ENCODE measurements at regions not wholly inside any gene's neighbourhood (a gene's known extent, or its start where the extent isn't known, plus 50 kb on each side); places are given as distances from the start of the nearest gene placed in this dataset.
"Not testable (repeated sequence)": the region's sequence is repeated elsewhere in the genome, so short reads cannot be mapped to it uniquely, and the experiment has no call there.

GRCh38 chr6:164749221-164750064 lies 560.0 kb downstream of the C6orf118 start:
- Mint-ChIP-seq H3K36me3 (ENCODE audit: insufficient read depth, unreplicated experiment) (no peaks in the 10 kb centered on the region), H3K9me3 (ENCODE audit: low read depth, unreplicated experiment) (peaks cover 5% of the 10 kb centered on the region), H3K4me1 (ENCODE audit: low read depth, unreplicated experiment) (no peaks in the 10 kb centered on the region), H3K27me3 (ENCODE audit: unreplicated experiment) (no peaks in the 10 kb centered on the region), H3K27ac (ENCODE audit: unreplicated experiment) (no peak overlapping the region), H3K4me3 (ENCODE audit: low read depth, unreplicated experiment) (no peak overlapping the region)
- no peak for DNase-seq
- intact Hi-C loops (cut with micrococcal nuclease; ENCODE audit: unreplicated experiment) = no loop called here
- BruUV-seq (replicated peaks) = no TSS peak
- CTCF ChIA-PET = no interaction called here
- TF ChIP-seq CTCF (IDR thresholded peaks at IDR 0.05; ENCODE audit: unreplicated experiment) = no peak

- no peak overlapping the region for H3K4me3 Mint-ChIP-seq (ENCODE audit: low read depth, unreplicated experiment)
- H3K9me3 Mint-ChIP-seq (ENCODE audit: low read depth, unreplicated experiment) = peaks cover 11% of the 10 kb centered on the region
- CTCF ChIA-PET = no interaction called here
- TF ChIP-seq CTCF (IDR thresholded peaks at IDR 0.05; ENCODE audit: unreplicated experiment) = no peak
- no peak for DNase-seq
- H3K27ac Mint-ChIP-seq (ENCODE audit: unreplicated experiment) = no peak overlapping the region
- H3K27me3 Mint-ChIP-seq (ENCODE audit: unreplicated experiment) = no peaks in the 10 kb centered on the region
- intact Hi-C loops (cut with micrococcal nuclease; ENCODE audit: unreplicated experiment) = no loop called here
- no peaks in the 10 kb centered on the region for H3K36me3 Mint-ChIP-seq (ENCODE audit: insufficient read depth, unreplicated experiment)
- no peaks in the 10 kb centered on the region for H3K4me1 Mint-ChIP-seq (ENCODE audit: low read depth, unreplicated experiment)
- no TSS peak for BruUV-seq (replicated peaks)
Measured at GRCh38 chr6:164744301-164744700, 565.1 kb downstream of the C6orf118 start.

- TF ChIP-seq CTCF (IDR thresholded peaks at IDR 0.05; ENCODE audit: unreplicated experiment) = no peak
- intact Hi-C loops (cut with micrococcal nuclease; ENCODE audit: unreplicated experiment) = no loop called here
- peaks cover 7% of the 10 kb centered on the region for H3K9me3 Mint-ChIP-seq (ENCODE audit: low read depth, unreplicated experiment)
- no peak overlapping the region for H3K27ac Mint-ChIP-seq (ENCODE audit: unreplicated experiment)
- H3K4me1 Mint-ChIP-seq (ENCODE audit: low read depth, unreplicated experiment) = no peaks in the 10 kb centered on the region
- H3K4me3 Mint-ChIP-seq (ENCODE audit: low read depth, unreplicated experiment) = no peak overlapping the region
- no TSS peak for BruUV-seq (replicated peaks)
- no peaks in the 10 kb centered on the region for H3K27me3 Mint-ChIP-seq (ENCODE audit: unreplicated experiment)
- CTCF ChIA-PET = no interaction called here
- H3K36me3 Mint-ChIP-seq (ENCODE audit: insufficient read depth, unreplicated experiment) = no peaks in the 10 kb centered on the region
- DNase-seq = no peak
Measured at GRCh38 chr6:164741938-164742451, 567.4 kb downstream of the C6orf118 start.

GRCh38 chr6:164736090-164736489 lies 573.3 kb downstream of the C6orf118 start:
- DNase-seq; H3K36me3 Mint-ChIP-seq (ENCODE audit: insufficient read depth, unreplicated experiment); CTCF ChIA-PET; H3K27me3 Mint-ChIP-seq (ENCODE audit: unreplicated experiment); intact Hi-C loops (cut with micrococcal nuclease; ENCODE audit: unreplicated experiment); H3K9me3 Mint-ChIP-seq (ENCODE audit: low read depth, unreplicated experiment); H3K4me1 Mint-ChIP-seq (ENCODE audit: low read depth, unreplicated experiment); H3K4me3 Mint-ChIP-seq (ENCODE audit: low read depth, unreplicated experiment); BruUV-seq (replicated peaks); H3K27ac Mint-ChIP-seq (ENCODE audit: unreplicated experiment): not testable (repeated sequence)

GRCh38 chr6:164731539-164731938 lies 577.9 kb downstream of the C6orf118 start:
- Mint-ChIP-seq H3K36me3 (ENCODE audit: insufficient read depth, unreplicated experiment) (no peaks in the 10 kb centered on the region), H3K4me3 (ENCODE audit: low read depth, unreplicated experiment) (no peak overlapping the region), H3K4me1 (ENCODE audit: low read depth, unreplicated experiment) (no peaks in the 10 kb centered on the region), H3K27me3 (ENCODE audit: unreplicated experiment) (no peaks in the 10 kb centered on the region), H3K9me3 (ENCODE audit: low read depth, unreplicated experiment) (peaks cover 7% of the 10 kb centered on the region), H3K27ac (ENCODE audit: unreplicated experiment) (no peak overlapping the region)
- no TSS peak for BruUV-seq (replicated peaks)
- CTCF ChIA-PET = no interaction called here
- intact Hi-C loops (cut with micrococcal nuclease; ENCODE audit: unreplicated experiment) = no loop called here
- no peak for DNase-seq
- TF ChIP-seq CTCF (IDR thresholded peaks at IDR 0.05; ENCODE audit: unreplicated experiment) = no peak
